ENCODE measurements at regions not wholly inside any gene's neighbourhood (a gene's known extent, or its start where the extent isn't known, plus 50 kb on each side); places are given as distances from the start of the nearest gene placed in this dataset.
"Not testable (repeated sequence)": the region's sequence is repeated elsewhere in the genome, so short reads cannot be mapped to it uniquely, and the experiment has no call there.

DNA sequence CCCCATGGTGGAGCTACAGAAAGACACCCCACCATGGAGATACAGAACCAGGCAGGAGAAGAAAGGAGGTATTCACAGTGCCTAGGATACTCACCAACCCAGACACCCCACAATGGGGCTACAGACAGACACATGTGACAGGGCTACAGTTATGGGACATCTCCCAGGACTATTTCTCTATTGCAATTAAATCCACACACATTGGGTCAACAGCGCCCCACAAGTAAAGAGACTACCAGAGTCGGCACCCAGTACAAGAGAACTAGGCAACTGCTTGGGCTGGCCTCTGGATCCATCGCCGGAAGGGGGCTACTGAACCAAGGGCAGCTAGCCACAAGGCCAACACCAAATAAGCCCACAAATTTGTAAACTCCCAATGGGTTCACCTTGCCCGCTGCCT lies 310.1 kb upstream of the NCKAP5 start:
- H3K27ac Mint-ChIP-seq (ENCODE audit: unreplicated experiment), result no peak overlapping the region
- TF ChIP-seq, protein P1, sequence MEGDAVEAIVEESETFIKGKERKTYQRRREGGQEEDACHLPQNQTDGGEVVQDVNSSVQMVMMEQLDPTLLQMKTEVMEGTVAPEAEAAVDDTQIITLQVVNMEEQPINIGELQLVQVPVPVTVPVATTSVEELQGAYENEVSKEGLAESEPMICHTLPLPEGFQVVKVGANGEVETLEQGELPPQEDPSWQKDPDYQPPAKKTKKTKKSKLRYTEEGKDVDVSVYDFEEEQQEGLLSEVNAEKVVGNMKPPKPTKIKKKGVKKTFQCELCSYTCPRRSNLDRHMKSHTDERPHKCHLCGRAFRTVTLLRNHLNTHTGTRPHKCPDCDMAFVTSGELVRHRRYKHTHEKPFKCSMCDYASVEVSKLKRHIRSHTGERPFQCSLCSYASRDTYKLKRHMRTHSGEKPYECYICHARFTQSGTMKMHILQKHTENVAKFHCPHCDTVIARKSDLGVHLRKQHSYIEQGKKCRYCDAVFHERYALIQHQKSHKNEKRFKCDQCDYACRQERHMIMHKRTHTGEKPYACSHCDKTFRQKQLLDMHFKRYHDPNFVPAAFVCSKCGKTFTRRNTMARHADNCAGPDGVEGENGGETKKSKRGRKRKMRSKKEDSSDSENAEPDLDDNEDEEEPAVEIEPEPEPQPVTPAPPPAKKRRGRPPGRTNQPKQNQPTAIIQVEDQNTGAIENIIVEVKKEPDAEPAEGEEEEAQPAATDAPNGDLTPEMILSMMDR (IDR thresholded peaks at IDR 0.05), result no peak

DNA sequence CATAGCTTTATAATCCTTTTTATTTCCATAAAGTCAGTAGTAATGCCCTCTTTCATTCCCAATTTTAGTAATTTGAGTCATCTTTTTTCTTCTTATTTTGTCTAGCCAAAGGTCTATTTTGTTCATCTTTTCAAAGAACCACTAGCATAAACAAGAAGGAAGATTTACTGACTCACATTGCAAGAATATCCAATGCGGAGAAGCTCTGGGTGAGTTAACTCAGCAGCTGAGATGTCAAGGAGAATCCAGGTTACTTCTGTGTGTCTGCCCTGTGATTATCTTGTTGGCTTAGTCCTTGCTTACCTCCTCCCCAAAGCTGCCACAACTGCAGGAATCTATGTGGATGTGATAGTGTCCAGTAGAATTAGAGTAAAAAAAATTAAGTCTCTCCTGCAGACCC lies 311.4 kb upstream of the NCKAP5 start:
- TF ChIP-seq, protein P1 (IDR thresholded peaks at IDR 0.05), result no peak
- Mint-ChIP-seq H3K36me3 (ENCODE audit: unreplicated experiment) (no peaks in the 10 kb centered on the region), H3K9me3 (ENCODE audit: unreplicated experiment) (no peaks in the 10 kb centered on the region), H3K27ac (ENCODE audit: unreplicated experiment) (no peak overlapping the region), H3K4me1 (ENCODE audit: unreplicated experiment) (no peaks in the 10 kb centered on the region), H3K27me3 (ENCODE audit: unreplicated experiment) (peaks cover 43% of the 10 kb centered on the region), H3K4me3 (ENCODE audit: unreplicated experiment) (no peak overlapping the region)
- DNase-seq (ENCODE audit: extremely low spot score, unreplicated experiment), result peak; percentile 11

More for the DNA sequence above, 310.1 kb upstream of the NCKAP5 start:
- DNase-seq (ENCODE audit: extremely low spot score, unreplicated experiment), result peak; percentile 57
- no peaks in the 10 kb centered on the region for H3K36me3 Mint-ChIP-seq (ENCODE audit: unreplicated experiment)
- H3K4me3 Mint-ChIP-seq (ENCODE audit: unreplicated experiment), result no peak overlapping the region
- no peaks in the 10 kb centered on the region for H3K9me3 Mint-ChIP-seq (ENCODE audit: unreplicated experiment)
- H3K27me3 Mint-ChIP-seq (ENCODE audit: unreplicated experiment), result peaks cover 44% of the 10 kb centered on the region
- no peaks in the 10 kb centered on the region for H3K4me1 Mint-ChIP-seq (ENCODE audit: unreplicated experiment)

GRCh38 chr2:133882159-133882558 lies 313.9 kb upstream of the NCKAP5 start:
- DNase-seq (ENCODE audit: extremely low spot score, unreplicated experiment), result peak; percentile 25
- peaks cover 44% of the 10 kb centered on the region for H3K27me3 Mint-ChIP-seq (ENCODE audit: unreplicated experiment)
- not testable (repeated sequence) for H3K27ac Mint-ChIP-seq (ENCODE audit: unreplicated experiment); H3K9me3 Mint-ChIP-seq (ENCODE audit: unreplicated experiment); H3K4me3 Mint-ChIP-seq (ENCODE audit: unreplicated experiment); H3K4me1 Mint-ChIP-seq (ENCODE audit: unreplicated experiment); H3K36me3 Mint-ChIP-seq (ENCODE audit: unreplicated experiment)

- DNase-seq (ENCODE audit: extremely low spot score, unreplicated experiment), result peak; percentile 46
- Mint-ChIP-seq H3K4me1 (ENCODE audit: unreplicated experiment) (peaks cover 4% of the 10 kb centered on the region), H3K27me3 (ENCODE audit: unreplicated experiment) (peaks cover 44% of the 10 kb centered on the region), H3K4me3 (ENCODE audit: unreplicated experiment) (no peak overlapping the region), H3K36me3 (ENCODE audit: unreplicated experiment) (no peaks in the 10 kb centered on the region), H3K9me3 (ENCODE audit: unreplicated experiment) (no peaks in the 10 kb centered on the region), H3K27ac (ENCODE audit: unreplicated experiment) (no peak overlapping the region)
- TF ChIP-seq, protein P1 (IDR thresholded peaks at IDR 0.05), result peak; percentile 35
These were observed 316.6 kb upstream of the NCKAP5 start for GRCh38 chr2:133884739-133885381.

- DNase-seq (ENCODE audit: extremely low spot score, unreplicated experiment), result peak; percentile 64
- H3K36me3 Mint-ChIP-seq (ENCODE audit: unreplicated experiment), result no peaks in the 10 kb centered on the region
- H3K27me3 Mint-ChIP-seq (ENCODE audit: unreplicated experiment), result peaks cover 41% of the 10 kb centered on the region
- TF ChIP-seq, protein P1 (IDR thresholded peaks at IDR 0.05), result no peak
- no peak overlapping the region for H3K27ac Mint-ChIP-seq (ENCODE audit: unreplicated experiment)
- no peak overlapping the region for H3K4me3 Mint-ChIP-seq (ENCODE audit: unreplicated experiment)
- peaks cover 4% of the 10 kb centered on the region for H3K4me1 Mint-ChIP-seq (ENCODE audit: unreplicated experiment)
- H3K9me3 Mint-ChIP-seq (ENCODE audit: unreplicated experiment), result no peaks in the 10 kb centered on the region
These were observed 317.6 kb upstream of the NCKAP5 start for GRCh38 chr2:133885847-133886246.

Data from osteocyte (in vitro differentiated cells).